ENCODE measurements at regions not wholly inside any gene's neighbourhood (a gene's known extent, or its start where the extent isn't known, plus 50 kb on each side); places are given as distances from the start of the nearest gene placed in this dataset.
"Not testable (repeated sequence)": the region's sequence is repeated elsewhere in the genome, so short reads cannot be mapped to it uniquely, and the experiment has no call there.

GRCh38 chr9:109599131-109599530 lies 101.0 kb upstream of the PTPN3 start:
- DNase-seq, result no peak

GRCh38 chr9:109599711-109600110 lies 101.6 kb upstream of the PTPN3 start:
- no peak for DNase-seq

- DNase-seq, result peak; percentile 20
Measured at GRCh38 chr9:109600142-109600541, 102.0 kb upstream of the PTPN3 start.

- no peak for DNase-seq
Measured at GRCh38 chr9:109601181-109601580, 103.1 kb upstream of the PTPN3 start.

GRCh38 chr9:109602987-109603386 lies 104.9 kb upstream of the PTPN3 start:
- DNase-seq, result no peak

- DNase-seq, result no peak
Measured at GRCh38 chr9:109604131-109604530, 106.0 kb upstream of the PTPN3 start.

- DNase-seq, result no peak
Measured at GRCh38 chr9:109604781-109605180, 106.7 kb upstream of the PTPN3 start.

- DNase-seq, result no peak
Measured at GRCh38 chr9:109609060-109609459, 111.0 kb upstream of the PTPN3 start.

GRCh38 chr9:109616571-109617120 lies 118.5 kb upstream of the PTPN3 start:
- no peak for DNase-seq

- DNase-seq, result no peak
Measured at GRCh38 chr9:109619310-109619709, 121.2 kb upstream of the PTPN3 start.

- no peak for DNase-seq
Measured at GRCh38 chr9:109624143-109624542, 126.0 kb upstream of the PTPN3 start.

- DNase-seq, result no peak
Measured at GRCh38 chr9:109624896-109625295, 126.8 kb upstream of the PTPN3 start.

GRCh38 chr9:109627042-109627441 lies 128.9 kb upstream of the PTPN3 start:
- DNase-seq, result no peak

- DNase-seq, result no peak
Measured at GRCh38 chr9:109629615-109630014, 131.5 kb upstream of the PTPN3 start.

- DNase-seq, result no peak
Measured at GRCh38 chr9:109632817-109633216, 134.7 kb upstream of the PTPN3 start.

GRCh38 chr9:109639674-109640579 lies 140.1 kb upstream of the PALM2AKAP2 start:
- DNase-seq, result no peak

- DNase-seq, result no peak
Measured at GRCh38 chr9:109640580-109641371, 139.2 kb upstream of the PALM2AKAP2 start.

GRCh38 chr9:109641372-109641659 lies 138.7 kb upstream of the PALM2AKAP2 start:
- DNase-seq, result no peak

- peak; percentile 9 for DNase-seq
Measured at GRCh38 chr9:109652112-109652511, 127.9 kb upstream of the PALM2AKAP2 start.

- DNase-seq, result peak; percentile 33
Measured at GRCh38 chr9:109652971-109653370, 127.0 kb upstream of the PALM2AKAP2 start.

- DNase-seq, result no peak
Measured at GRCh38 chr9:109653470-109653869, 126.5 kb upstream of the PALM2AKAP2 start.

- DNase-seq, result not testable (repeated sequence)
Measured at GRCh38 chr9:109663978-109664377, 116.0 kb upstream of the PALM2AKAP2 start.

- DNase-seq, result not testable (repeated sequence)
Measured at GRCh38 chr9:109665736-109666135, 114.3 kb upstream of the PALM2AKAP2 start.

GRCh38 chr9:109681301-109681700 lies 98.7 kb upstream of the PALM2AKAP2 start:
- no peak for DNase-seq

All from HCEC 1CT (cell line).